Astrocyte (in vitro differentiated cells and primary cell): ENCODE measurements at regions not wholly inside any gene's neighbourhood (a gene's known extent, or its start where the extent isn't known, plus 50 kb on each side); places are given as distances from the start of the nearest gene placed in this dataset.

Source experiments
- DNase-seq: peaks from one replicate; pipeline ENCODE4 v3.0.0-alpha.2; 2010; ENCODE audit warnings: low read depth
- FAIRE-seq: peaks from 2 replicates; lab custom pipeline; 2011; peaks lifted over from hg19 to GRCh38; lab: Jason Lieb, UNC
- H2AFZ ChIP-seq: 2 replicates; pipeline ENCODE4 v1.6.0; 2012; ENCODE audit warnings: low read depth, low read length, inconsistent platforms
- H3K27ac ChIP-seq: 2 replicates; pipeline ENCODE4 v1.5.1; 2011; ENCODE audit warnings: low read depth, low read length, inconsistent platforms
- H3K27me3 ChIP-seq: 2 replicates; pipeline ENCODE4 v1.6.0; 2011; ENCODE audit warnings: low read length, inconsistent platforms; ENCODE audit not compliant: insufficient read depth
- H3K36me3 ChIP-seq: 2 replicates; pipeline ENCODE4 v1.5.1; 2011; ENCODE audit warnings: low read length, inconsistent platforms; ENCODE audit not compliant: insufficient read depth
- H3K4me1 ChIP-seq: 2 replicates; pipeline ENCODE4 v1.5.1; 2011; ENCODE audit warnings: low read length, inconsistent platforms; ENCODE audit not compliant: insufficient read depth
- H3K4me2 ChIP-seq: 2 replicates; pipeline ENCODE4 v1.6.0; 2012; ENCODE audit warnings: low read length, inconsistent platforms
- H3K4me3 ChIP-seq: 2 replicates; pipeline ENCODE4 v1.5.1; 2011; ENCODE audit warnings: low read depth, mild to moderate bottlenecking, low read length, inconsistent platforms; ENCODE audit not compliant: insufficient read depth
- H3K79me2 ChIP-seq: 2 replicates; pipeline ENCODE4 v1.6.0; 2012; ENCODE audit warnings: mild to moderate bottlenecking, low read length, inconsistent platforms; ENCODE audit not compliant: insufficient read depth
- H3K9ac ChIP-seq: 2 replicates; pipeline ENCODE4 v1.6.0; 2012; ENCODE audit warnings: mild to moderate bottlenecking, low read length, inconsistent platforms
- H3K9me3 ChIP-seq: 2 replicates; pipeline ENCODE4 v1.5.1; 2012; ENCODE audit warnings: low read depth, mild to moderate bottlenecking, low read length, inconsistent platforms; ENCODE audit not compliant: insufficient read depth
- H4K20me1 ChIP-seq: 2 replicates; pipeline ENCODE4 v1.6.0; 2012; ENCODE audit warnings: low read length, inconsistent platforms; ENCODE audit not compliant: insufficient read depth
- H3K27ac Mint-ChIP-seq: one replicate; pipeline ENCODE4 v1.8.0; 2021; ENCODE audit warnings: mild to moderate bottlenecking, mixed read lengths; ENCODE audit not compliant: unreplicated experiment
- H3K27me3 Mint-ChIP-seq: one replicate; pipeline ENCODE4 v1.8.0; 2021; ENCODE audit warnings: low read depth, mixed read lengths; ENCODE audit not compliant: unreplicated experiment
- H3K36me3 Mint-ChIP-seq: one replicate; pipeline ENCODE4 v1.8.0; 2021; ENCODE audit warnings: low read depth, mixed read lengths; ENCODE audit not compliant: unreplicated experiment
- H3K4me1 Mint-ChIP-seq: one replicate; pipeline ENCODE4 v1.8.0; 2021; ENCODE audit warnings: low read depth, mixed read lengths; ENCODE audit not compliant: unreplicated experiment
- H3K4me3 Mint-ChIP-seq: one replicate; pipeline ENCODE4 v1.8.0; 2021; ENCODE audit warnings: mild to moderate bottlenecking, moderate library complexity, mixed read lengths; ENCODE audit not compliant: unreplicated experiment
- H3K9me3 Mint-ChIP-seq: one replicate; pipeline ENCODE4 v1.8.0; 2021; ENCODE audit warnings: mild to moderate bottlenecking, mixed read lengths; ENCODE audit not compliant: unreplicated experiment
- CTCF ChIP-seq: IDR thresholded peaks from 2 replicates; pipeline ENCODE4 v1.5.1; 2011; ENCODE audit warnings: low read depth, mild to moderate bottlenecking, inconsistent platforms, low read length, moderate library complexity; ENCODE audit not compliant: insufficient read depth
- EZH2 ChIP-seq: IDR thresholded peaks from 2 replicates; pipeline ENCODE4 v1.6.1; 2012; ENCODE audit warnings: mild to moderate bottlenecking, low read length, inconsistent platforms; ENCODE audit not compliant: insufficient read depth

- Mint-ChIP-seq H3K4me1 (no peaks in the 10 kb centered on the region), H3K9me3 (peaks cover 3% of the 10 kb centered on the region), H3K4me3 (no peak overlapping the region), H3K27me3 (no peaks in the 10 kb centered on the region), H3K27ac (no peak overlapping the region), H3K36me3 (no peaks in the 10 kb centered on the region)
- TF ChIP-seq CTCF (no peak), EZH2 (no peak)
- no peak for DNase-seq
- H3K79me2 ChIP-seq, result no peaks in the 10 kb centered on the region
- H3K4me1 ChIP-seq, result no peaks in the 10 kb centered on the region
- H3K4me3 ChIP-seq, result no peak overlapping the region
- H3K27ac ChIP-seq, result no peak overlapping the region
- H3K4me2 ChIP-seq, result no peak overlapping the region
- no peaks in the 10 kb centered on the region for H3K27me3 ChIP-seq
- no peaks in the 10 kb centered on the region for H3K36me3 ChIP-seq
- H4K20me1 ChIP-seq, result no peaks in the 10 kb centered on the region
- FAIRE-seq, result no peak
- H3K9me3 ChIP-seq, result no peaks in the 10 kb centered on the region
- no peak overlapping the region for H2AFZ ChIP-seq
- no peak overlapping the region for H3K9ac ChIP-seq
Measured at GRCh38 chr2:225821351-225821750, 421.8 kb downstream of the NYAP2 start.

GRCh38 chr2:225820826-225821225 is 421.3 kb downstream of the NYAP2 start:
- Histone ChIP-seq H3K9ac (no peak overlapping the region), H3K4me2 (no peak overlapping the region), H3K4me1 (no peaks in the 10 kb centered on the region), H4K20me1 (no peaks in the 10 kb centered on the region), H3K9me3 (no peaks in the 10 kb centered on the region), H3K27me3 (no peaks in the 10 kb centered on the region), H3K79me2 (no peaks in the 10 kb centered on the region), H3K27ac (no peak overlapping the region), H3K4me3 (no peak overlapping the region), H3K36me3 (no peaks in the 10 kb centered on the region), H2AFZ (no peak overlapping the region)
- Mint-ChIP-seq H3K4me1 (no peaks in the 10 kb centered on the region), H3K9me3 (no peaks in the 10 kb centered on the region), H3K4me3 (no peak overlapping the region), H3K27me3 (no peaks in the 10 kb centered on the region), H3K36me3 (no peaks in the 10 kb centered on the region), H3K27ac (no peak overlapping the region)
- no peak for DNase-seq
- TF ChIP-seq CTCF, result no peak
- TF ChIP-seq EZH2, result no peak
- no peak for FAIRE-seq

- Histone ChIP-seq H3K36me3 (no peaks in the 10 kb centered on the region), H3K27me3 (no peaks in the 10 kb centered on the region), H3K4me1 (no peaks in the 10 kb centered on the region), H3K4me2 (no peak overlapping the region), H2AFZ (no peak overlapping the region), H3K4me3 (no peak overlapping the region), H3K9me3 (no peaks in the 10 kb centered on the region), H3K79me2 (no peaks in the 10 kb centered on the region), H3K27ac (no peak overlapping the region), H3K9ac (no peak overlapping the region), H4K20me1 (no peaks in the 10 kb centered on the region)
- Mint-ChIP-seq H3K9me3 (peaks cover 3% of the 10 kb centered on the region), H3K36me3 (no peaks in the 10 kb centered on the region), H3K4me1 (no peaks in the 10 kb centered on the region), H3K27ac (no peak overlapping the region), H3K4me3 (no peak overlapping the region), H3K27me3 (no peaks in the 10 kb centered on the region)
- TF ChIP-seq EZH2 (no peak), CTCF (no peak)
- DNase-seq, result no peak
- no peak for FAIRE-seq
Measured at GRCh38 chr2:225814554-225814953, 415.0 kb downstream of the NYAP2 start.
